ENCODE measurements at regions not wholly inside any gene's neighbourhood (a gene's known extent, or its start where the extent isn't known, plus 50 kb on each side); places are given as distances from the start of the nearest gene placed in this dataset.
A peak's percentile ranks its signal among the peaks of the same experiment; 100 is the strongest.

DNA sequence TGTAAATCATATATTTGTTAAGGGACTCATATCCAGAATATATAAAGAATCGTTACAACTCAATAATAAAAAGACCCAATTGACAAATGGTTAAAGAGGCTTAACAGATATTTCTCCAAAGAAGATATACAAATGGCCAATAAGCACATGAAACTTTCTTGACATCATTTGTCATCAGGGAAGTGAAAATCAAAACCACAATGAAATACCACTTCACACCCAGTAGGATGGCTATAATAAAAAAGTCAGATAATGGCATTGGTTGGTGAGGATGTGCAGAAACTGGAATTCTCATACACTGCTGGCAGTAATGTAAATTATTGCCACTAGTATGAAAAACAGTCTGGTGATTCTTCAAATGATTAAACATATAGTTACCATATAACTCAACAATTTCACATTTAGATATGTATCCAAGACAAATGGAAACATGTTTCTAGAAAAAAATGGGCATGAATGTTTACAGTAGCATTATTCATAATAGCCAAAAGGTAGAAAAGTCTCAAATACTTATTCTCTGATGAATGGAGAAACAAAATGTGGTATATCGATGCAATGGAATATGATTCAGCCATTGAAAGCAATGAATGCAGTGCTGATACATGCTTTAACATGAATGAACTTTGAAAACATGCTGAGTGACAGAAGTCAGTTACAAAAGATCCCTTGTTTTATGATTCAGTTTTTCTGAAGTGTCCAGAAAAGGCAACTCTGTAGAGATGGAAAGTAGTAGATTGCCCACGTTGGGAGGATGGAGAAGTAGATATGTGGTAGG is 304.6 kb upstream of the ZEB2 start:
- no peaks in the 10 kb centered on the region for H3K36me3 ChIP-seq (ENCODE audit: control insufficient read depth, insufficient read depth, low read length)
- DNase-seq (ENCODE audit: low read depth) (peak; percentile 96), FAIRE-seq (no peak)
- no peak overlapping the region for H3K4me3 ChIP-seq (ENCODE audit: low read depth, low read length)
- TF ChIP-seq, protein P1, sequence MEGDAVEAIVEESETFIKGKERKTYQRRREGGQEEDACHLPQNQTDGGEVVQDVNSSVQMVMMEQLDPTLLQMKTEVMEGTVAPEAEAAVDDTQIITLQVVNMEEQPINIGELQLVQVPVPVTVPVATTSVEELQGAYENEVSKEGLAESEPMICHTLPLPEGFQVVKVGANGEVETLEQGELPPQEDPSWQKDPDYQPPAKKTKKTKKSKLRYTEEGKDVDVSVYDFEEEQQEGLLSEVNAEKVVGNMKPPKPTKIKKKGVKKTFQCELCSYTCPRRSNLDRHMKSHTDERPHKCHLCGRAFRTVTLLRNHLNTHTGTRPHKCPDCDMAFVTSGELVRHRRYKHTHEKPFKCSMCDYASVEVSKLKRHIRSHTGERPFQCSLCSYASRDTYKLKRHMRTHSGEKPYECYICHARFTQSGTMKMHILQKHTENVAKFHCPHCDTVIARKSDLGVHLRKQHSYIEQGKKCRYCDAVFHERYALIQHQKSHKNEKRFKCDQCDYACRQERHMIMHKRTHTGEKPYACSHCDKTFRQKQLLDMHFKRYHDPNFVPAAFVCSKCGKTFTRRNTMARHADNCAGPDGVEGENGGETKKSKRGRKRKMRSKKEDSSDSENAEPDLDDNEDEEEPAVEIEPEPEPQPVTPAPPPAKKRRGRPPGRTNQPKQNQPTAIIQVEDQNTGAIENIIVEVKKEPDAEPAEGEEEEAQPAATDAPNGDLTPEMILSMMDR (IDR thresholded peaks at IDR 0.05; ENCODE audit: insufficient read depth, low read length, severe bottlenecking) = no peak
- H3K27me3 ChIP-seq (ENCODE audit: control insufficient read depth, insufficient read depth, low read length) = no peaks in the 10 kb centered on the region

DNA sequence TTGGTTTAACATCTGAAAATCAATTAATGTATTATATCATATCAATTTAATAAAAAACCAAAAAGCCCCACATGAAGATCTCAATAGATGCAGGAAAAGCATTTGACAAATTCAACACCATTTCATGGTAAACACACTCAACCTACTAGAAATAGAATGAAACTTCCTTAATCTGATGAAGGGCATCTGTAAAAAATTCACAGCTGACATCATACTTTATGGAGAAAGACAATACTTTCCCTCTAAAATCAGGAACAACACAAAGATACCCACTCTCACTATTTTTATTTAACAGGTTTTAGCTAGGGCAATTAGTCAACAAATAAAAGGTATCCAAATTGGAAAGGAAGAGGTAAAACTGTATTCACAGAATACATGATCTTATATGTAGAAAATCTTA is 303.0 kb upstream of the ZEB2 start:
- TF ChIP-seq, protein P1 (IDR thresholded peaks at IDR 0.05; ENCODE audit: insufficient read depth, low read length, severe bottlenecking) = no peak
- FAIRE-seq (no peak), DNase-seq (ENCODE audit: low read depth) (no peak)
- Histone ChIP-seq H3K36me3 (ENCODE audit: control insufficient read depth, insufficient read depth, low read length) (no peaks in the 10 kb centered on the region), H3K4me3 (ENCODE audit: low read depth, low read length) (no peak overlapping the region), H3K27me3 (ENCODE audit: control insufficient read depth, insufficient read depth, low read length) (no peaks in the 10 kb centered on the region)

GRCh38 chr2:144812288-144812687 is 292.4 kb upstream of the ZEB2 start:
- Histone ChIP-seq H3K36me3 (ENCODE audit: control insufficient read depth, insufficient read depth, low read length) (no peaks in the 10 kb centered on the region), H3K4me3 (ENCODE audit: low read depth, low read length) (no peak overlapping the region), H3K27me3 (ENCODE audit: control insufficient read depth, insufficient read depth, low read length) (no peaks in the 10 kb centered on the region)
- DNase-seq (ENCODE audit: low read depth) (no peak), FAIRE-seq (no peak)
- TF ChIP-seq, protein P1 (IDR thresholded peaks at IDR 0.05; ENCODE audit: insufficient read depth, low read length, severe bottlenecking) = no peak

DNA sequence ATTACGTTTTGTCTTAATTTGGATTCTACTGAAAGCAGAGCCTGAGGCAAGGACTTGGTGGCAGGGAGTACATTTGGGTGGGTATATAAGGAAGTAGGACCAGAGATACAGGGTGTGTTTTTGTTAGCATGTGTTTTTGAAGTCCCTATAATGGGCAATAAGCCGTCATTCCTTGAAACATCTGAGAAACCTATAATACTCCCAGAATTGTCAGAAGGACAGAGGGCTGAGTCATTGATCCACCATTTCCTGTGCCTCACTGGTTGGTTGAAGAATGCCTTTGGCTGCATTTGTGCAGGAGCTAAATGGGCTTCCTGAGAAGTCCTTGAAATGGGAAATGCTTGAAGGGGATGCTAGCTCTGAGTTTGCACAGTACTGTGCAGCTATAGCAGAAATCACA is 281.8 kb upstream of the ZEB2 start:
- FAIRE-seq (no peak), DNase-seq (ENCODE audit: low read depth) (peak; percentile 67)
- TF ChIP-seq, protein P1 (IDR thresholded peaks at IDR 0.05; ENCODE audit: insufficient read depth, low read length, severe bottlenecking) = no peak
- no peak overlapping the region for H3K4me3 ChIP-seq (ENCODE audit: low read depth, low read length)
- no peaks in the 10 kb centered on the region for H3K27me3 ChIP-seq (ENCODE audit: control insufficient read depth, insufficient read depth, low read length)
- no peaks in the 10 kb centered on the region for H3K36me3 ChIP-seq (ENCODE audit: control insufficient read depth, insufficient read depth, low read length)

DNA sequence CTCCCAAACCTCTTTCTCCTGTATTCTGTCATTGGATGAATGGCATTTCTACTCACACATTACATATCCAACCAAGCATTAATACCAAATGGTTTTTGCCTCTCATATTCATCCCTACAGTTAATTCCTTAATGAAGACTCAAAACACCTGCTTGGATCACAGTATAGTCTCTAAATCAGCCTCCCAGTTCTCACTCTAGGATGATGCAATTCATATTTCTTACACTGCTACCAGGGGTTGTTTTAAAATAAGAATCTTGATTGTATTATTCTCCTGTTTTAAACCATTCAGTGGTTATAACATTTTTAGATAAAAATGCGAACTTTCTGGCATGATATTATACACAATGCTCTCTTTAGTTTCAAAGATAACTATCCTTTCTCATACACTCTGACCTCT is 281.4 kb upstream of the ZEB2 start:
- TF ChIP-seq, protein P1 (IDR thresholded peaks at IDR 0.05; ENCODE audit: insufficient read depth, low read length, severe bottlenecking) = no peak
- no peaks in the 10 kb centered on the region for H3K36me3 ChIP-seq (ENCODE audit: control insufficient read depth, insufficient read depth, low read length)
- no peaks in the 10 kb centered on the region for H3K27me3 ChIP-seq (ENCODE audit: control insufficient read depth, insufficient read depth, low read length)
- FAIRE-seq (no peak), DNase-seq (ENCODE audit: low read depth) (no peak)
- no peak overlapping the region for H3K4me3 ChIP-seq (ENCODE audit: low read depth, low read length)

DNA sequence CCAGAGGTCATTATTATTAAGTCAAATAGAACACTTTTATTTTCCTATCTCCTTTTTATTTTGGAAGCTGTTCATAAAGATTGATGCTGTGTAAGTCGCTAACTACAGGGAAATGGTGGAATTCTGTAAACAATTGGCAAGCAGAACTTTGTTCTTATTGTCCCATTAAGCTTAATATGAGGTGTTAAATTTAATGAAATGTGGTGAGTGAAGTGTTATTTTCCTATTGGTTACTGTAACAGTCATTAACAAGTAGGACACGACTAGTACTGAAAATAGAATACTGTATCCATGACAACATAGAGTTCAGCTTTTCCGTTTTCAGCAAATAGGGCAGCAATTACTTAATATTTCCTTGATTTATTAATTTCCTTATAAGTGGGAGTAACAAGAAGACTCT is 279.1 kb upstream of the ZEB2 start:
- DNase-seq (ENCODE audit: low read depth) (no peak), FAIRE-seq (no peak)
- TF ChIP-seq, protein P1 (IDR thresholded peaks at IDR 0.05; ENCODE audit: insufficient read depth, low read length, severe bottlenecking) = no peak
- Histone ChIP-seq H3K4me3 (ENCODE audit: low read depth, low read length) (no peak overlapping the region), H3K36me3 (ENCODE audit: control insufficient read depth, insufficient read depth, low read length) (no peaks in the 10 kb centered on the region), H3K27me3 (ENCODE audit: control insufficient read depth, insufficient read depth, low read length) (no peaks in the 10 kb centered on the region)

All from bronchial epithelial cell (primary cell).